GM23248 (cell line): ENCODE measurements at regions not wholly inside any gene's neighbourhood (a gene's known extent, or its start where the extent isn't known, plus 50 kb on each side); places are given as distances from the start of the nearest gene placed in this dataset.
"Not testable (repeated sequence)": the region's sequence is repeated elsewhere in the genome, so short reads cannot be mapped to it uniquely, and the experiment has no call there.

Experiments used
- EZH2 ChIP-seq: fragments of 200-600 bp; sonication (generic); IDR thresholded peaks from 2 replicates; pipeline ENCODE4 v1.6.1; 2018; ENCODE audit warnings: antibody characterized with exemption, mild to moderate bottlenecking; ENCODE audit not compliant: insufficient read depth, poor library complexity, severe bottlenecking
- EZH2phosphoT487 ChIP-seq: fragments of 200-600 bp; sonication (generic); IDR thresholded peaks from 2 replicates; pipeline ENCODE4 v1.6.1; 2018; ENCODE audit warnings: antibody characterized with exemption, moderate library complexity, mild to moderate bottlenecking, low read depth; ENCODE audit not compliant: insufficient read depth

- TF ChIP-seq EZH2, EZH2phosphoT487: not testable (repeated sequence)
Measured at GRCh38 chr16:29159603-29160002, 174.8 kb downstream of the LAT start.
